Activated CD4-positive, alpha-beta T cell treated with anti-CD3 and anti-CD28 coated beads, Interleukin-10, Interleukin-2, amounts not matched to agents 100 ng/mL and 50 ng/mL, durations not matched to agents 16 hours and 8 hours (primary cell): ENCODE measurements at regions not wholly inside any gene's neighbourhood (a gene's known extent, or its start where the extent isn't known, plus 50 kb on each side); places are given as distances from the start of the nearest gene placed in this dataset.

Experiments
- DNase-seq: peaks from one replicate; pipeline ENCODE4 v3.0.0-alpha.2; 2020

DNA sequence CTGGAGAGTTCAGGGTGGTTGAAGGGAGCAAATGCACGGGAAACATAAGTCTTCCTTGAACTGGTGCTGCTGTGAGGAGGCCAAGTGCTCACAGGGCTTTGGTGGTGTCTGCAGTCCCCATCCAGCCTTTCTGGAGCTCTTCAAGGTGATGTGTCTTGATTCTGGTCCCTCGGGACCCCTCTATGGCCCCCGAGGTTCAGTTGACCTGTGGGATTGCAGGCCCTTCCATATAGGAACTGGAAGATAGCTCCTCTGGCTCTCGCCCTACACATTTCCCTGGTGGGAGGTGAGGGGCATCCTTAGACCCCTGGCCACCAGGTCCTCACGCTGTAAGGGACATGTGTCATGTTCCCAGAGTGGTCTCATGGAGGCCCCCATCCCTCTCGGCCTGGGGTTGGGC, 191.8 kb downstream of the GADD45G start:
- no peak for DNase-seq

DNA sequence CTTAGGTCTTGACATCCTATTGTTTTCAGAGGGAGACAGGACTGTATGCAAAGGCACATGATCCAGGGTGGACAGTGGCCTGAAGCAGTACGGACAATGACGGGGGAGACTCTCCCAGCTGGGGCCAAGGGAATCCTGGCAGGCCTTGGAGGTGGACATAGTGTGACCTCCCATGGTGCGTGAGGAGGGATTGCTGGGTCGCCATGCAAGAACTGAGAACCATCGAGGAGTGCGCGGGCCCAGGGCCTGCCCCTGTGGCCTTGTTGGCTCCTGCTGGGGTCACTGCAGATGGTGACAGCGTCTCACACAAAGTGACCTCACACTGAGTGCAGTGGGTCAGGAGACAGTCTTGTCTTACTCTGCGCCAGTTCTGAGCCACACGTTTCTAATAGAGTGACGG, 192.4 kb downstream of the GADD45G start:
- DNase-seq: no peak

DNA sequence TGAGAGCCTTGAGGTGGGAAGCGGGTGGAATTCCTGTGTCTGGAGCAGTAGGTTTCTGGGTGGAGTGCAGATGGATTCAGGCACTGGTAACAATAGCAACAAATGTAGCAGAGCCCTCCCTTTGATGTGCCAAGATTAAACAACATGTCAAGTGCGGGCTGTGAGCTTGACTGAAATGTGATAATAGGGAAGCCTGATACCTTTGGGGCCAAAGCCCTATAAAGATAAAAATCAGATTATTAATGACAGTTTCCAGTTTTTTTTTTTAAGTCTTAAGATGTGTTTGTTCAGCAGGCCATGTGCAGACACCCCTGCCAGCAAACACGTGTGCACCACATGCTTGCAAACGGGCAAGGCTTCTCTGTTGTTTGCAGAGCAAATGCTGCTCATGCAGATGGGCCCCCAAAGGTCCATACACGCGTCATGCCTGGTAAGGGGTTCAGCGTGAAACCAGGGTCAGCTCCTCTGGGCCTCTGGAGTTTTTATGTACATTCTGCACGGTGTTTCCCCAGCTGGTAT, 193.2 kb downstream of the GADD45G start:
- no peak for DNase-seq

- DNase-seq: no peak
Measured at GRCh38 chr9:89798547-89799120, 193.8 kb downstream of the GADD45G start.

DNA sequence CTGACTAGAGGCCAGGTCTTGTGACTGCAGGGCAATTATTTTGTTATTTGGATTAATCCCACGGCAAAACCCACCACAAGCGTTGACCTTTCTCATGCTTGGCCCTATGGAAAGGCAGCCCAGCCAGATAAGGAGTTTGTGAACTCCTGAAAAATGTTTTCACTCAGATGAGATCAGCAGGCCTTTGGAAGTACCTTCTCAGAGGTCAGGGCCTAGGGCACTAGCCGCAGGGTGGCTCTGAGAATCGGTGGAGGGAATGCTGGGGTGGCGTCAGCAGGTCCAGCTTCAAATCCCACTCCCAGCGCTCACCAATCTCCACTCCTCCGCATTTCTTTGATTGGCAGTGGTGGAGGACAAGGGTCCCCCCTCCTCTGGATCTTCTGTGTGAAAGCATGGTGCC, 194.4 kb downstream of the GADD45G start:
- DNase-seq: no peak

DNA sequence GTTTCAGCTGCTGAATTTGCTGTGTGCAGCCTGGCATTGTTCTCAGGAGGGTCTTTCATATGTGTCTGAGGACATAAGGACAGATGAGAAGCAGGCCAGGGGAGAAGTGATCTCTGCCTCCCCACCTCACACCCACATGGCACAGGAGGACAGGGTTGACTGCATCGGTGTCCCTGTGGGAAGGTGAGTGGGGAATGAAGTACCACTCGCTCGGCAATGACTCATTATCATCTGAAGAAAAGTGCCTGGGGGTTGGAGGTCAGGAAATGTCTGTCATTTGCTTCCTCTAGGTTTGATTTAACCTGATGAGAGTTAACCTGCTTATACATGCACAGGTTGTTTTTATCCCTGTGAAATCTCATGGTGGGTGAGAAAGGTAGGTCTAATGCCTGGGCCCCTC, 195.0 kb downstream of the GADD45G start:
- DNase-seq: no peak

GRCh38 chr9:89801341-89801740, 196.5 kb downstream of the GADD45G start:
- DNase-seq: no peak

- no peak for DNase-seq
Measured at GRCh38 chr9:89801742-89802670, 197.2 kb downstream of the GADD45G start.

- no peak for DNase-seq
Measured at GRCh38 chr9:89802781-89803355, 198.1 kb downstream of the GADD45G start.

DNA sequence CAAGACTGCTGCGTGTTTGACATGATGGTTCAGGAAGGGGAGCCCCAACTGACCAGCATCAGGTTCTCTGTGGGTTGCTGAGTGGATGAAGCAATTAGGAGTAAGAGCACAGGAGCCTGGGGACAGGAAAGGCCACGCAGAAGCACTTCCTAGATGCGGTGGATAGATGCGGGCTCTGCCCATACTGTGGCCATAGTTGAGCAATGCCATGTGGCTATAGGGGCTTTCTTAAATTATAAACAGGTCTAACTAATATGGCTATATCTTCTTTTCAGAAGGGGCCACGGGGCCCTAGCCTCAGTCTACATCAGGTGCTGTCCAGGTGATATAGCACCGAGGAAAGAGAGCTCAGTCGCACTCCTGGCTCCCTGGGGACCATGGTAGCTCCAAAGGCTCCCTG, 198.6 kb downstream of the GADD45G start:
- DNase-seq: no peak

GRCh38 chr9:89804766-89805531, 200.1 kb downstream of the GADD45G start:
- no peak for DNase-seq

DNA sequence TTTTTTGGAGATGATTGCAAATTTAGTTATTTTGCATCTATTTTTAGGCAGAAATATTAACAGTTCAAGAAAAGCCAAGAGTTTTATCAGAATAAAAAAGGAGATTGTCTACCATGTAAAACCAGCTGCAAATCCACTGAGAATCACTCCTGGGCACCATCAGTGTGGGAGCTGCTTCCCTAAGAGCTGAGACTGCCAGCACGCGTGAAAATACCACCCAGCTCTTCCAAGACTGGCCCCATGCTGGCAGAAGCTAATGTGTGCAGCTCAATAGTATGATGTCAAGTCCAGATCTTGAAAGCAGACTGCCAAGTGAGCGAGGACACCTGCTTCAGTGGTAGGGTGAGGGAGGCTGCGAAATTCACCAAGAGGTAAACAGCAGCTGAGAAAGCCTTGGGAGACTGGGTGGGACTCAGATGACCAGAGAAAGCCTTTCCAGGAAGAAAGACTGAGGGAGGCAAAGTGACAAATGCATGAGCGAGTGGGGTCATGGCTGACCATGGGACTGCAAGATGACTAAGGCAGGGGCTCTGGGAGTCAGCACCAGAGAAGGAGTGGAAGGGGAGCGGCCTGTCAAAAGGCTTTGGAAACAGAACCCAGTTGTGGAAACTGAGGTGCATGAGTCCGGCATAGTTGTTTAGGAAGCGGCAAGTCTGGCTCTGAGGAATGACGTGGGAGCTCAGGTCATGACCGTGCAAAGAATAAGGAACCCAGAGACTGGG, 200.9 kb downstream of the GADD45G start:
- no peak for DNase-seq

DNA sequence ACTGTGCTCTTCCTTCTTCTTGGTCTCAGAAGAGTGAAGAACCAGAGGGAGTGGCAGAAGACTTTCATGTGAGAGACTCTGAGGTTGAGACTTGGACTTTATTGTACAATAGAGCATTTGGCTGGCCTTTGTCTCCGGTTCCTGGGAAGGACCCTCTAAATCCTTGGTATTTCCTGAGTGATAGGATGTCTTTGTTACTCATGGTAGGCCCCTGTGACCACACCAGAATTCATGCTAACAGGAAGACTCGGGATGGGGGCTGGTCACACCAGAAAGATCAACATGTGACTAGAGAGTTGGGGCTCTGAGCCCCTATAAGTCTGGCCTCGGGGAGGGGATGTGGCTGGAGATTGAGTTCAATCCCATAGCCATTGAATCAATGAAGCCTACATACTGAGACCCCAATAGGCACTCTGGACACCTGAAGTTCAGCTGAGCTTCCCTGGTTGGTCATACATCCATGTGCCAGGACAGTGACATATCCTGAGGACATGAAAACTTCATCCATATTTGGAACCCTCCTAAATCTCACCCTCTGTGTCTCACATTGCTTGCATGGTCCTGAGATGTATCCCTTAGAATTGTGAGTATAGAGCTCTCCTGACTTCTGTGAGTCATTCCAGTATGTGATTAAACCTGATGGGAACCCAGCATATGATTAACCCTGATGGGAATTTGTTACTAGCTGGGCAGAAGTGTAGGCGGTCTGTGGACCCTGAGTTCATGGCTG, 201.7 kb downstream of the GADD45G start:
- DNase-seq: no peak

GRCh38 chr9:89807101-89807395, 202.2 kb downstream of the GADD45G start:
- no peak for DNase-seq

DNA sequence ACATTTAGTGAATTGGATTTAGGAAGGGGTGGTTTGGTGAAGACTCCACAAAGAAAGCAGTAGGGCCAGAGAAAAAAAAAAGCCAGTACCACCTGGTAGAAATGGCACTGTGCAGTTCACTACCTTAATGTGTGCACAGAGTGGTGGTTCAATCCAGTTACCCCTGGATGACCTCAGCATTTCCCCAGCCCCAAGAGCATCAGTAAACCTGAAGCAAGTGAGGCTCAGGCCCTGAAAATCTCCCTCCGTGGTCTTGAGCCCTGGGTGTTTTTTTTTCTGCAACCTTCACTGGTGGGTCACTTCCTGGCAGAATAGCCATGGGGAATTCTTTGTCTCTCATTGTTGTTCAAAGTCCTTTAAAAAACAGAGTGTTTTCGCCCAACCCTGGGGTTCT, 202.9 kb downstream of the GADD45G start:
- no peak for DNase-seq

DNA sequence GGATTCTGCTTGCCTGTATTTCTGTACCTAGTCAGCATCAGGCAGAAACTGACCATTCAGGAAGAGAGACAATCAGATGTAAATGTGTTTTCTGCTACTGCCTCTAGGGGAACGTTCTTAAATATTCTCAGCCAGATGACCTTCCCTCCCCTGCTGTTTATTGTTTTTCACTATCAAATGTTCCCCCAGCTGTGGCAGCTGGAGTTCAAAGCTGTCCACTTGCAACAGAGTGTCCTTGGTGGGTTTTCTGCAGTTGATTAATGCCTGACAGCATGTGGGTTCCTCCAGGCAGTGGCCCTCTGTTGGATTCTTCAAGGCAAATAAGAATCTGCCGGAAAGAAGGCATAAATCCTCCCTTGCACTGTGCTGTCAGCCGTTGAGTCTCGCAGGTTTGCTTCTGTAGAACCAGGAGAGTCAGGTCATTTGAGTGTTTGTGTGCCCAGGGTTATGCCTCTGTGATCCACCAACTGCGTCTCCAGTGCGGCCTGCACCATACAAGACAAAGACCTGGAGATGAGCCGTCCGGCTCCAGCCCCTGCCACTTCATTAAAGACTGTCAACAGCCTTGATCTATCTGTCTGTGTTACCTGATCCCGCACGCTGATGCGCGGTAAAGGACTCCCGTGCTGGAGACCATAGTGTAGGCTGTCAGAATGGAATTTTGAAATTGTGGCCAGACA, 203.4 kb downstream of the GADD45G start:
- DNase-seq: no peak

DNA sequence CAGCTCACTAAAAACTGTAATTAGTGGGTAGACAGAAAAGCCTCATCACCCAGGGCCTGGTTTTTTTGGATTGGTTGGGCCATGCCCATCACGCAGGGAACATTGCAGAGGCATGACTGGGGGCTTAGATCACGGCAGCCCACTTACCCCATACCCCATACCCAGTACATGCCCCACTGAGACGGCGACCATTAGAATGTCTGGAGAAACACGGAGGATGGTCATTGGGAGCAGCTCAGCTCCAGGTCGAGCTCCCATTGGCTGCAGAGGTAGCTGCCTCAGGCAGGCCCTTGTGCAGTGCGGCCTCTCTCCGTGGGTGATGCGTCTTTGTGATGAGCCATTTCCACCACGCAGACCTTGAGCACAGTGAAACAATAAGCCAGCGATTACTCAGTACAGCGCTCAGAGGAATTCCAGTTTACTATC, 204.0 kb downstream of the GADD45G start:
- DNase-seq: no peak

DNA sequence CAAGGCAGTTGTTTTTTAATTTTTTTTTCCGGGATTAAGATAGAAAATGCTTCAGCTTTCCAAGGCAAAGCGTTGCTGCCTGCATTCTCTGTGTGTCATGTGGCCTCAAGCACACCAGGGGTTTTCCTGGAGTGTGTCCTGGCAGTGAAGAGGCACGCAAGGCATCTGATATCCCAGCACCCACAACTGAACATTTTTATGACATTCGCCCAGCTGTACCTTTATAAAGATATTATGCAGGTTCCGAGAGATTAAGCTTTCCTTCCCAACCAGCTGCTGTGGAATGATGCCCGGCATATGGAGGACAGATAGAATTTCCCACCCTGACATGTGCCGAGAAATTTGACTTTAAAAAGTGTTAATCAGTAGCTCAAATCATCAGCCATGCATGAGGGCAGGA, 205.6 kb downstream of the GADD45G start:
- DNase-seq: no peak

GRCh38 chr9:89811356-89811755, 206.5 kb downstream of the GADD45G start:
- DNase-seq: no peak

DNA sequence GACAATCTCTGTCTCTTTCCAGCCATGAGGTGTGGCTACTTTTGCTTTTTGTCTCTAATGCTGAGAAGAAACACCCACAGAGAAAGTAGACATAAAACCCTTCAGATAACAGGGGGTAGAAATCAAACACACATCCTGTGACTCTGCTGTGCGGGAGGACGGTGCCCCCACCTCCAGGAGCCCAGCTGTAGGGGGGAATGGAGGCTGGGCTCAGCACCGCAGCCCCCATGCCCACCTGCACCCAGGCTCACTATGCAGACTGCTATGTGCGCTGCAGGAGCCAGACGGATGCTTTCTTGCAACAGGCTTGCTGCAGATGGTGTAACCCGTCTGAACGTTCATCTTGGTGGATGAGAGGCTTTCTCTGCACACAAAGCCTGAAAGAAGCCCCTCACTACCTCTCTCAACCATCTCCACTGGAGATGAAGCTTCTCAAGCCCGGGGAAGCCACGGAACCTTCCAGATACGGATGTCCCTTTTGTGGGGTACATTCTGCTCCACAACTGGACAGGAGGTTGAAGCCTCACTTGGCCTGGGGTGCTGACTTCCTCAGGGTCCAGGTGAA, 207.2 kb downstream of the GADD45G start:
- DNase-seq: no peak
